Loucy (cell line): ENCODE measurements at regions not wholly inside any gene's neighbourhood (a gene's known extent, or its start where the extent isn't known, plus 50 kb on each side); places are given as distances from the start of the nearest gene placed in this dataset.

ENCODE experiments used
- H2AFZ ChIP-seq: fragments of 200-600 bp; sonication (generic); 2 replicates; pipeline ENCODE4 v1.6.0; 2016; ENCODE audit warnings: antibody characterized with exemption, mild to moderate bottlenecking, low read length, moderate library complexity
- H3F3A ChIP-seq: fragments of 200-600 bp; 2 replicates; pipeline ENCODE4 v1.6.0; 2016; ENCODE audit warnings: antibody characterized with exemption, low read depth, mild to moderate bottlenecking
- H3K27me3 ChIP-seq: fragments of 200-600 bp; sonication (generic); 2 replicates; pipeline ENCODE4 v1.6.1; 2014; ENCODE audit warnings: low read length, mild to moderate bottlenecking; ENCODE audit not compliant: insufficient read depth, poor library complexity, severe bottlenecking
- H3K36me3 ChIP-seq: fragments of 200-600 bp; sonication (generic); 2 replicates; pipeline ENCODE4 v1.6.1; 2016; ENCODE audit warnings: low read length; ENCODE audit not compliant: insufficient read depth
- H3K4me1 ChIP-seq: fragments of 200-600 bp; sonication (generic); 2 replicates; pipeline ENCODE4 v1.5.1; 2014; ENCODE audit warnings: low read length, mild to moderate bottlenecking; ENCODE audit not compliant: insufficient read depth, poor library complexity, severe bottlenecking
- H3K4me2 ChIP-seq: fragments of 200-600 bp; sonication (generic); 2 replicates; pipeline ENCODE4 v1.6.0; 2014; ENCODE audit warnings: antibody characterized with exemption, low read length, low read depth, mild to moderate bottlenecking; ENCODE audit not compliant: poor library complexity, severe bottlenecking
- H3K4me3 ChIP-seq: fragments of 200-600 bp; sonication (generic); 2 replicates; pipeline ENCODE4 v1.5.1; 2014; ENCODE audit warnings: low read length, mild to moderate bottlenecking, mixed read lengths; ENCODE audit not compliant: poor library complexity, severe bottlenecking
- H3K79me2 ChIP-seq: fragments of 200-600 bp; sonication (generic); 2 replicates; pipeline ENCODE4 v1.6.1; 2014; ENCODE audit warnings: low read length; ENCODE audit not compliant: insufficient read depth
- H3K9ac ChIP-seq: fragments of 200-600 bp; sonication (generic); 2 replicates; pipeline ENCODE4 v1.6.0; 2014; ENCODE audit warnings: mild to moderate bottlenecking, low read depth, low read length, moderate library complexity; ENCODE audit not compliant: poor library complexity, severe bottlenecking
- H3K9me2 ChIP-seq: fragments of 200-600 bp; sonication (generic); replicated peaks from 2 replicates; pipeline ENCODE4 v1.6.1; 2016; ENCODE audit warnings: low read depth, low read length, mixed read lengths
- H3K9me3 ChIP-seq: fragments of 200-600 bp; sonication (generic); 2 replicates; pipeline ENCODE4 v1.6.1; 2014; ENCODE audit warnings: mild to moderate bottlenecking, antibody characterized with exemption, low read length, low read depth; ENCODE audit not compliant: insufficient read depth
- H4K20me1 ChIP-seq: fragments of 200-600 bp; sonication (generic); 2 replicates; pipeline ENCODE4 v1.6.0; 2014; ENCODE audit warnings: antibody characterized with exemption, low read length, mild to moderate bottlenecking; ENCODE audit not compliant: insufficient read depth, poor library complexity, severe bottlenecking
- EZH2phosphoT487 ChIP-seq: fragments of 200-600 bp; IDR thresholded peaks from 2 replicates; pipeline ENCODE4 v1.6.1; 2018; ENCODE audit warnings: antibody characterized with exemption, mild to moderate bottlenecking, moderate library complexity, borderline replicate concordance
- TF ChIP-seq, protein P1 (sequence below): fragments of 200-600 bp; sonication (generic); conservative IDR thresholded peaks from 2 replicates; pipeline ENCODE4 v1.5.1; 2014; ENCODE audit warnings: mild to moderate bottlenecking, antibody characterized with exemption, low read length

- no peaks in the 10 kb centered on the region for H3K4me1 ChIP-seq
- no peaks in the 10 kb centered on the region for H3K27me3 ChIP-seq
- H3K4me2 ChIP-seq = no peak overlapping the region
- H3K9me2 ChIP-seq = no peaks in the 10 kb centered on the region
- H3F3A ChIP-seq = no peaks in the 10 kb centered on the region
- H2AFZ ChIP-seq = no peak overlapping the region
- H3K9me3 ChIP-seq = no peaks in the 10 kb centered on the region
- no peak overlapping the region for H3K9ac ChIP-seq
- H3K79me2 ChIP-seq = no peaks in the 10 kb centered on the region
- H4K20me1 ChIP-seq = no peaks in the 10 kb centered on the region
- TF ChIP-seq, protein P1, sequence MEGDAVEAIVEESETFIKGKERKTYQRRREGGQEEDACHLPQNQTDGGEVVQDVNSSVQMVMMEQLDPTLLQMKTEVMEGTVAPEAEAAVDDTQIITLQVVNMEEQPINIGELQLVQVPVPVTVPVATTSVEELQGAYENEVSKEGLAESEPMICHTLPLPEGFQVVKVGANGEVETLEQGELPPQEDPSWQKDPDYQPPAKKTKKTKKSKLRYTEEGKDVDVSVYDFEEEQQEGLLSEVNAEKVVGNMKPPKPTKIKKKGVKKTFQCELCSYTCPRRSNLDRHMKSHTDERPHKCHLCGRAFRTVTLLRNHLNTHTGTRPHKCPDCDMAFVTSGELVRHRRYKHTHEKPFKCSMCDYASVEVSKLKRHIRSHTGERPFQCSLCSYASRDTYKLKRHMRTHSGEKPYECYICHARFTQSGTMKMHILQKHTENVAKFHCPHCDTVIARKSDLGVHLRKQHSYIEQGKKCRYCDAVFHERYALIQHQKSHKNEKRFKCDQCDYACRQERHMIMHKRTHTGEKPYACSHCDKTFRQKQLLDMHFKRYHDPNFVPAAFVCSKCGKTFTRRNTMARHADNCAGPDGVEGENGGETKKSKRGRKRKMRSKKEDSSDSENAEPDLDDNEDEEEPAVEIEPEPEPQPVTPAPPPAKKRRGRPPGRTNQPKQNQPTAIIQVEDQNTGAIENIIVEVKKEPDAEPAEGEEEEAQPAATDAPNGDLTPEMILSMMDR = no peak
- TF ChIP-seq EZH2phosphoT487 = no peak
- H3K36me3 ChIP-seq = no peaks in the 10 kb centered on the region
- no peak overlapping the region for H3K4me3 ChIP-seq
Measured at GRCh38 chr2:205848601-205849000, 166.3 kb downstream of the NRP2 start.
